ENCODE measurements at regions not wholly inside any gene's neighbourhood (a gene's known extent, or its start where the extent isn't known, plus 50 kb on each side); places are given as distances from the start of the nearest gene placed in this dataset.

GRCh38 chr5:165504674-165505073 is 1999.3 kb downstream of the MAT2B start:
- no peak for DNase-seq

GRCh38 chr5:165508286-165508685 is 2002.9 kb downstream of the MAT2B start:
- no peak for DNase-seq

DNA sequence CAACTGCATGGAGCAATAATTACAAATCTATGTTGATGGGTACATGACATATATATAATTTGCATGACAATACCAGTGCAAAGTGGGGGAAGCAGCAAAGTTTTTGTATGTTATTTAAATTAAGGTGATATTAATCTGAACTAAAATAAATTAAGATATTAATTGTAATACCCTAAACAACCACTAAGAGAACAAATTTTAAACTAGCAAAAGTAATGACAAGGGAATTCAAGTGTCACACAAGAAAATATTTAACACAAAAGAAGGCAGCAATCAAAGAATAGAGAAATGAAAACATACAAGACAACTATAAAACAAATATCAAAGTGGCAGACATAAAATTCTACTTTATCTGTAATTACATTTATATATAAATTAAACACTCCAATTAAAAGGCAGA is 2003.4 kb downstream of the MAT2B start:
- DNase-seq: no peak

GRCh38 chr5:165521816-165522610 is 2016.6 kb downstream of the MAT2B start:
- DNase-seq: no peak

DNA sequence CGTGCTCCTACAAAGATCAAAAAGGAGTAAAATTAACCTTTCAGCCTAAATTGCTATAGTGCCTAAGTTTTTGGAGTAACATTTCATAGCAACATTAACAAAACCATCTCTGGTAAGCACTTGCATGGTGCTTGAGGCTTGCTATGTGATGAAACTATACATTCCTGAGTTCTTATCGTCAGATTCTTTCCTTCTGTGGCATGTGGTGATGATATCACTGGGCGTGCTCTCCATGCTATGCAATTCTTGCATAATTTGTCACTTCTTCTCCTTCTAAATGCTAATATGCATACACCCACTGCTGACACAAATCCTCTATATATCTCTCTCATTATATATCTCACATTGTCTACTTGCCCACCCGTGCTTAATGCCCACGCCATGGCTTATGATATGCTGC is 2019.9 kb downstream of the MAT2B start:
- peak; percentile 55 for DNase-seq

- DNase-seq: no peak
These were observed 2020.9 kb downstream of the MAT2B start for GRCh38 chr5:165526357-165526756.

DNA sequence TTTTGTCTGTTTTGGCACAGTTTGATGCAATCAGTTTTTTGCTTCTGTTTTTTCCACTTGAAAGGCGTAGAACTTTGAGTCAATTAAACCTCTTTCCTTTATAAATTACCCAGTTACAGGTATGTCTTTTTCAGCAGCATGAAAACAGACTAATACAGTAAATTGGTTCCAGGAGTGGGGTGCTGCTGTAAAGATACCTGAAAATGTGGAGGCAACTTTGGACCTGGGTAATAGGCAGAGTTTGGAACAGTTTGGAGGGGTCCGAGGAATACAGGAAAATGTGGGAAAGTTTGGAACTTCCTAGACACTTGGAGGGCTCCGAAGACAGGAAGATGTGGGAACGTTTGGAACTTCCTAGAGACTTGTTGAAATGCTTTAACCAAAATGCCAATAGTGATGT is 2022.2 kb downstream of the MAT2B start:
- DNase-seq: no peak

DNA sequence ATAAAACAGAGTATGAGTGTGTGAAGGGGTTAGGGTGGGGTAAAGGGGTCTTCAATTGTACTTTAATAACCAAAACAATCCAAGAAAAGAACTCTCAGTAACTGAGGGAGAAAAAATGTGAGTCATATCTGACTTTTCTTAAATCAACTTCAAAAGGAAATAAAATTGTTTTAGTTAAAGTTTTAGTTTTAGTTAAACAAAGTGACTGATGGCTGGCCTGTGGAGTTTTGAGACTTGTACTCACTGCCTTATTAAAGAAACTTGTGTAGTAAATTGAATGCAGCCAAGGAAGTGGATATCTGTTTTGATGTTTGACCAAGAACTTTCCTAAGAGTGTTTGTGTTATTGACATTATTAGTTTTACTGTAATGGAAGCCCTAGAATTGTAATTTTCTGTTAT is 2032.6 kb downstream of the MAT2B start:
- DNase-seq: no peak

DNA sequence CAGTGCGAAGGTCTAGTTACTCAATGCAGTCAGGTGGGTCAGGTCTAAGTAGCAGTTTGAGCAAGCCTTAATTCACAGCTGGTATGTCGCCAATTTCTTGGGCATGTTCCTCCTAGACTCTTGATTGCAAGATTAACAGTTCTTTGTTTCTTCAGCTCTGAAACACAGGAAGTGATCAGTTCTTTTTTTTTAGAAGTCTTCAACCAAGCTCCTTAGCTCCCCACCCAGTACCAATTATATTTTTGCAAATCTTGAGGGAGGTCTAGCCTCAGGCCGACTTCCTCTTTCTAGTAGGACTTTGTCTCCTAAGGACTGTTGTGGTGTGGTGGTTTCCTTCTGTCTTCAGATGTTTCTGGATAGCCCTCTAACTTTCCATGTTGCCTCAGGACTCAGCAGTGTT is 2054.2 kb downstream of the MAT2B start:
- DNase-seq: no peak

- DNase-seq: no peak
These were observed 2055.2 kb downstream of the MAT2B start for GRCh38 chr5:165560648-165561047.

- DNase-seq: no peak
These were observed 2060.5 kb downstream of the MAT2B start for GRCh38 chr5:165565911-165566310.

DNA sequence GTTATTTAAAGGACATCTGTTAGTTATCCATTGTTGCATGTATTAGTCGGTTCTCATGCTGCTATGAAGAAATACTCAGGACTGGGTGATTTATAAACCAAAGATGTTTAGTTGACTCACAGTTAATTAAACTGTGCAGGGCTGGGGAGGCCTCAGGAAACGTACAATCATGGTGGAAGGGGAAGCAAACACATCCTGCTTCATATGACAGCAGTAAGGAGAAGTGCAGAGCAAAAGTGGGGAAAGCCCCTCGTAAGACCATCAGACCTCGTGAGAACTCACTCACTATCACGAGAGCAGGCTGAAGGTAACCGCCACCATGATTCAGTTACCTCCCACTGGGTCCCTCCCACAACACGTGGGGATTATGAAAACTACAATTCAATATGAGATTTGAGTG is 2064.1 kb downstream of the MAT2B start:
- no peak for DNase-seq

DNA sequence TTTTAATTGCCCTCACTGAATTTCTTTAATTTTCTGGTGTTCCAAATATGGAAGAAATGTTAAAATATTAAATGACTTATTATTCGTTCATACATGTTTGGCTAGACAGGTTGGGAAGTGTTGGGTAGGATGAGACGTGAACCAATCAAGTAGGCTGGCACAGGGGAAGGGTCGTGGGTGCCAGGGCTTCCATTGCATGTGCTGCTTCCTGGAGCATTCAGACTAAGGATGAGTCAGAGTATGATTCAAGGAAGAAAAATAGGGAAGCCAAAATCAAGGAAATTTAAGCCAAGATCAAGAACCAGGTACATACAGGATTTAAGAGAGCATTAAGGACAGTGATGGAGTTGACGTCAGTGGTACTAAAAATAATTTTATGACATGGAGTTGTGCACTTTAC is 2068.0 kb downstream of the MAT2B start:
- no peak for DNase-seq

DNA sequence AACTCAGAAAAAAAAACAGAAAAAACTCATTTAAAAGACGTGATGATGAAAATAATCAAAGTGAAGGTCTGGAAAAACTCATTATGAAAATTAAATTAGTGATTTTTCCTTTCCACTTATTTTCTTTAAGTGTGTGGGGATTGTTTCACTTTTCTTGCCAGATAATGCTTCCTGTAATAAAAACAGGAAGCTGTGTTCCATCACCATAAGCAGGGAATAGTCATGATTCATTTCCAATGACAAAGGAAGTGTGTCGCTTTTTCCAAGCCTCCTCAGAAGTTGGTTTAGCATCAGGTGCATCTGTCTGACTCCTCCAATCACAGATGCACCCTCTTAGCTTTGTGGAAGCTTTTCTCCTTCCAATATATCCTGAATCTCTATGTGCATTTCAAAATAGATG is 2068.7 kb downstream of the MAT2B start:
- DNase-seq: no peak

GRCh38 chr5:165576678-165577275 is 2071.4 kb downstream of the MAT2B start:
- no peak for DNase-seq

DNA sequence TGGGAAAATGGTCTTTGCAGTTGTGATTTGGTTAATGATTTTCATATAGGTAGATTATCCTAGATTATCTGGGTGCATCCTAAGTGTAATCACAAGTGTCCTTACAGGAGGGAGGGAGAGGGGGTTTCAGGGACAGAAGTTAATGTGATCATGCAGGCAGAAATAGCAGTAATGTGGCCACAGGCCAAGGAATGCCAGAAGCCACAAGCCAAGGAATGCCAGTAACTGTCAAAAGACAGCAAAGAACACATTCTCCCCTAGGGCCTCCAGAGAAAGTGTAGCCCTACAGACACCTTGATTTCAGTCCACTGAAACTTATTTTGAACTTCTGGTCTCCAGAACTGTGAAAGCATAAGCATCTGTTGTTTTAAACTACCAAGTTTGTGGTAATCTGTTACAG is 2074.5 kb downstream of the MAT2B start:
- no peak for DNase-seq

GRCh38 chr5:165594693-165595092 is 2089.3 kb downstream of the MAT2B start:
- DNase-seq: no peak

- DNase-seq: no peak
These were observed 2097.1 kb downstream of the MAT2B start for GRCh38 chr5:165602529-165602928.

GRCh38 chr5:165607026-165607425 is 2101.6 kb downstream of the MAT2B start:
- no peak for DNase-seq

DNA sequence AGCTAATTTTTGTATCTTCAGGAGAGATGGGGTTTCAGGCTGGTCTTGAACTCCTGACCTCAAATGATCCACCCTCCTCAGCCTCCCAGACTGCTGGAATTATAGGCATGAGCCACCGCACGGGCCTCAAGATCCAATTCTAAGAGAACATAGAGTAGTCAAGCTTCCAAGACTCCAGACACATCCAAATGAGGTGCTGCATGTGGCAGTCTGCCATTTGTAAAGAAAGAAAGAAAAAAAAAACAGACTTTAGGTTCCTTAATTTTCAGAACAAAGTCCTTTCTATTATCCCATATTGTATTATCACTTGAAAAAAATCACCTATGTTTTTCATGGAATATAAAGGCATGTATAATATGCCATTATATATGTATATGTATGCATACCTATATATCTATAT is 2104.5 kb downstream of the MAT2B start:
- DNase-seq: no peak

DNA sequence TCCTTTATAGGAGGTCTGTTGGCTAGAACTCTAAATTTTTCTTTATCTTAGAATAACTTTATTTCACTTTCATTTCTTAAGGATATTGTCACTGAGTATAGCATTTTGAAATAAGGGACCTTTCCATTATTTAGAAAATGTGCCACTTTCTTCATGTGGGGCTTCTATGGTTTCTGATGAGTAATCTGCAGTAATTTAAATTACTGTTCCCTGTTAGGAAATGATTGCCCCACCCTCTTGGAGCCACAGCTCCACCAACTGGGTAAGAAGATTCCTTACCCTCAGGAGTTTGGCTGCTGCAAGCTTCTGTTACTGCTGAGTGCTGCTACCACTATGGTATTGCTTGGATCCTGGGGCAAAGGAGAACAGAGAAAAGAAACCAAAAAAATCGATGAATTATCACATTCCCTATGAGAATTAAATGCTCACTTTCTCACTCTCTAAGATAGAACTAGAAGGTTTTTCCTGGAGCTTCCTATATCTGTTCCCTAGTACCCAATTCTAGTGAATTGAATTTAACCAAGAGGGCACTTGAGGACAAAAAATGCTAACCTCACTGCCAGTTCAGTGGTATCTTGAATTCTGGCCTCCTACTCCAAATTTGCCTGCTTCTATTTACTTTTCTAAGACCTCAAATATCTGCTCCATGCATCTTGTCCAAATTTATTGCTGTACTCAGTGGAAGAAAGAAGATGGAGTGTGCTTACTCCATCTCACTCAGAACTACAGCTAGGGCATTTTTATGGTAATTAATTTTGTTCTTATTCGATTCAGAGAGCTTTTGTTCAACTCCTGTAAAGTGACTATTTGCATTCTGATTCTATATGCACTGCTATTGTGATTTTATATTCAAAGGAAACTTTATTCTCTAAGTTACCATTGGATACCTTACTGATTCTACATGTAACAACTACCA is 2111.3 kb downstream of the MAT2B start:
- DNase-seq: peak; percentile 1

- DNase-seq: no peak
These were observed 2112.1 kb downstream of the MAT2B start for GRCh38 chr5:165617491-165617890.

DNA sequence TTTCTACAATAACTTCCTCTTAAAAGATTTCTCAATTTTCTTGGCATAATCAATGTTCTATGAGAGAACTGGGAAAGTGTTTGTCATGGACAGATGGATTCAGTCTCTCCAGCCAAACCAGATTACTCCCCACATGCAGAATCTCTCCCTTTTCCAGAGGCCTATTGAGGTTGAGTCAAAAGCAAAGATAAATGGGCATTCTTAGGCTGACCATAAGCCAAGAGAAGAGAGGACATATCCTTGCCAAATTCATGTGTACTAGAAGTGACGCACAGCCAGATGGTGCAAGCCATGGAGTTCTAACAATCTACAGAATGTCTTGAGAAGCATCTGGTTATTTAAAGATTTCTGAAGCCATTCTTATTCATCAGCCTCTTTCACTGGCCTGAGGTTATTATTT is 2115.0 kb downstream of the MAT2B start:
- DNase-seq: peak; percentile 56
